HCT116 (cell line): ENCODE measurements at regions not wholly inside any gene's neighbourhood (a gene's known extent, or its start where the extent isn't known, plus 50 kb on each side); places are given as distances from the start of the nearest gene placed in this dataset.

Experiments
- CEBPB ChIP-seq: IDR thresholded peaks from 2 replicates; pipeline ENCODE4 v1.6.1; 2012; ENCODE audit warnings: low read depth
- EZH2 ChIP-seq: fragments of 200-600 bp; sonication (generic); IDR thresholded peaks from 2 replicates; pipeline ENCODE4 v1.6.1; 2017; ENCODE audit warnings: antibody characterized with exemption, mixed run types
- POLR2AphosphoS5 ChIP-seq: IDR thresholded peaks from 2 replicates; pipeline ENCODE4 v1.6.1; 2011; ENCODE audit warnings: mild to moderate bottlenecking, low read depth, low read length, moderate library complexity
- SP1 ChIP-seq: IDR thresholded peaks from 2 replicates; pipeline ENCODE4 v1.6.1; 2012; ENCODE audit warnings: low read depth
- SRF ChIP-seq: IDR thresholded peaks from 2 replicates; pipeline ENCODE4 v1.6.1; 2012; ENCODE audit warnings: low read depth
- ZBTB33 ChIP-seq: IDR thresholded peaks from 2 replicates; pipeline ENCODE4 v1.6.1; 2011; ENCODE audit warnings: mild to moderate bottlenecking, low read length, moderate library complexity; ENCODE audit not compliant: insufficient replicate concordance; ENCODE audit errors: extremely low read depth
- ZNF274 ChIP-seq: fragments of 200-500 bp; sonication (Bioruptor generic); IDR thresholded peaks from 2 replicates; pipeline ENCODE4 v1.6.1; 2014; ENCODE audit warnings: mild to moderate bottlenecking, low read depth, low read length, inconsistent platforms
- TF ChIP-seq, protein P1 (sequence below), 3 experiments: fragments of 200-600 bp in 1 of 3; sonication (generic) in 1 of 3; IDR thresholded peaks in 2 of 3; conservative IDR thresholded peaks in 1 of 3; 2 replicates each; pipeline ENCODE4 v1.5.1; 2012 to 2017; ENCODE audit warnings: low read depth in 2 of 3, low read length in 2 of 3, antibody characterized with exemption in 1 of 3, borderline replicate concordance in 1 of 3, control low read depth in 1 of 3, mild to moderate bottlenecking in 1 of 3, mixed read lengths in 1 of 3, mixed run types in 1 of 3, moderate library complexity in 1 of 3; ENCODE audit not compliant: insufficient read depth in 1 of 3
- TF ChIP-seq, protein P2 (sequence below): IDR thresholded peaks from 2 replicates; pipeline ENCODE4 v1.6.1; 2012; ENCODE audit warnings: low read depth

GRCh38 chr13:78317030-78317429 lies 286.3 kb downstream of the POU4F1 start:
- TF ChIP-seq, protein P1, sequence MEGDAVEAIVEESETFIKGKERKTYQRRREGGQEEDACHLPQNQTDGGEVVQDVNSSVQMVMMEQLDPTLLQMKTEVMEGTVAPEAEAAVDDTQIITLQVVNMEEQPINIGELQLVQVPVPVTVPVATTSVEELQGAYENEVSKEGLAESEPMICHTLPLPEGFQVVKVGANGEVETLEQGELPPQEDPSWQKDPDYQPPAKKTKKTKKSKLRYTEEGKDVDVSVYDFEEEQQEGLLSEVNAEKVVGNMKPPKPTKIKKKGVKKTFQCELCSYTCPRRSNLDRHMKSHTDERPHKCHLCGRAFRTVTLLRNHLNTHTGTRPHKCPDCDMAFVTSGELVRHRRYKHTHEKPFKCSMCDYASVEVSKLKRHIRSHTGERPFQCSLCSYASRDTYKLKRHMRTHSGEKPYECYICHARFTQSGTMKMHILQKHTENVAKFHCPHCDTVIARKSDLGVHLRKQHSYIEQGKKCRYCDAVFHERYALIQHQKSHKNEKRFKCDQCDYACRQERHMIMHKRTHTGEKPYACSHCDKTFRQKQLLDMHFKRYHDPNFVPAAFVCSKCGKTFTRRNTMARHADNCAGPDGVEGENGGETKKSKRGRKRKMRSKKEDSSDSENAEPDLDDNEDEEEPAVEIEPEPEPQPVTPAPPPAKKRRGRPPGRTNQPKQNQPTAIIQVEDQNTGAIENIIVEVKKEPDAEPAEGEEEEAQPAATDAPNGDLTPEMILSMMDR (IDR thresholded peaks at IDR 0.05 in 2 of 3, conservative IDR thresholded peaks at IDR 0.05 in 1 of 3; ENCODE audit: borderline replicate concordance in 1 of 3, insufficient read depth in 1 of 3, low read depth in 2 of 3, low read length in 2 of 3): no peak
- TF ChIP-seq SRF (no peak), SP1 (no peak), ZNF274 (no peak), ZBTB33 (no peak), POLR2AphosphoS5 (no peak), CEBPB (no peak), EZH2 (no peak)
- TF ChIP-seq, protein P2, sequence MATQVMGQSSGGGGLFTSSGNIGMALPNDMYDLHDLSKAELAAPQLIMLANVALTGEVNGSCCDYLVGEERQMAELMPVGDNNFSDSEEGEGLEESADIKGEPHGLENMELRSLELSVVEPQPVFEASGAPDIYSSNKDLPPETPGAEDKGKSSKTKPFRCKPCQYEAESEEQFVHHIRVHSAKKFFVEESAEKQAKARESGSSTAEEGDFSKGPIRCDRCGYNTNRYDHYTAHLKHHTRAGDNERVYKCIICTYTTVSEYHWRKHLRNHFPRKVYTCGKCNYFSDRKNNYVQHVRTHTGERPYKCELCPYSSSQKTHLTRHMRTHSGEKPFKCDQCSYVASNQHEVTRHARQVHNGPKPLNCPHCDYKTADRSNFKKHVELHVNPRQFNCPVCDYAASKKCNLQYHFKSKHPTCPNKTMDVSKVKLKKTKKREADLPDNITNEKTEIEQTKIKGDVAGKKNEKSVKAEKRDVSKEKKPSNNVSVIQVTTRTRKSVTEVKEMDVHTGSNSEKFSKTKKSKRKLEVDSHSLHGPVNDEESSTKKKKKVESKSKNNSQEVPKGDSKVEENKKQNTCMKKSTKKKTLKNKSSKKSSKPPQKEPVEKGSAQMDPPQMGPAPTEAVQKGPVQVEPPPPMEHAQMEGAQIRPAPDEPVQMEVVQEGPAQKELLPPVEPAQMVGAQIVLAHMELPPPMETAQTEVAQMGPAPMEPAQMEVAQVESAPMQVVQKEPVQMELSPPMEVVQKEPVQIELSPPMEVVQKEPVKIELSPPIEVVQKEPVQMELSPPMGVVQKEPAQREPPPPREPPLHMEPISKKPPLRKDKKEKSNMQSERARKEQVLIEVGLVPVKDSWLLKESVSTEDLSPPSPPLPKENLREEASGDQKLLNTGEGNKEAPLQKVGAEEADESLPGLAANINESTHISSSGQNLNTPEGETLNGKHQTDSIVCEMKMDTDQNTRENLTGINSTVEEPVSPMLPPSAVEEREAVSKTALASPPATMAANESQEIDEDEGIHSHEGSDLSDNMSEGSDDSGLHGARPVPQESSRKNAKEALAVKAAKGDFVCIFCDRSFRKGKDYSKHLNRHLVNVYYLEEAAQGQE: no peak
